Kidney (tissue), 13 donors: ENCODE measurements at regions not wholly inside any gene's neighbourhood (a gene's known extent, or its start where the extent isn't known, plus 50 kb on each side); places are given as distances from the start of the nearest gene placed in this dataset.

Source experiments
- DNase-seq, 5 donors: peaks; one replicate each; pipeline ENCODE4 v3.0.0-alpha.2; 2013 to 2020
- FAIRE-seq: peaks from 2 replicates; lab custom pipeline; 2012; peaks lifted over from hg19 to GRCh38; lab: Jason Lieb, UNC
- H3K27ac ChIP-seq, 2 donors: one replicate each; pipeline ENCODE4 v1.7.0; 2013; ENCODE audit warnings: low read depth in 2 of 2, low read length in 2 of 2, inconsistent platforms in 1 of 2
- H3K27me3 ChIP-seq: one replicate; pipeline ENCODE4 v1.7.1; 2013; ENCODE audit warnings: low read length, inconsistent platforms; ENCODE audit not compliant: control insufficient read depth, insufficient read depth
- H3K36me3 ChIP-seq, 3 donors: one replicate each; pipeline versions ENCODE4 v1.7.0 to v1.7.1; 2013; ENCODE audit warnings: low read length in 3 of 3, control low read depth in 1 of 3, inconsistent platforms in 1 of 3; ENCODE audit not compliant: insufficient read depth in 3 of 3, control insufficient read depth in 2 of 3
- H3K4me1 ChIP-seq, 3 donors: one replicate each; pipeline versions ENCODE4 v1.7.0 to v1.7.1; 2013; ENCODE audit warnings: low read length in 3 of 3, inconsistent platforms in 1 of 3, low read depth in 1 of 3; ENCODE audit not compliant: control insufficient read depth in 2 of 3, insufficient read depth in 2 of 3
- H3K4me3 ChIP-seq, 3 donors: one replicate each; pipeline versions ENCODE4 v1.7.0 to v1.8.1; 2013; ENCODE audit warnings: low read length in 3 of 3, control low read depth in 1 of 3, inconsistent platforms in 1 of 3
- H3K9ac ChIP-seq, 3 donors: one replicate each; pipeline versions ENCODE4 v1.7.0 to v1.7.1; 2013; ENCODE audit warnings: low read length in 3 of 3, control low read depth in 1 of 3, inconsistent platforms in 1 of 3
- H3K9me3 ChIP-seq, 3 donors: one replicate each; pipeline versions ENCODE4 v1.7.0 to v1.7.1; 2013; ENCODE audit warnings: low read length in 3 of 3, control low read depth in 1 of 3, inconsistent platforms in 1 of 3; ENCODE audit not compliant: control insufficient read depth in 2 of 3, insufficient read depth in 1 of 3
- CTCF ChIP-seq: IDR thresholded peaks from 3 replicates; pipeline ENCODE4 v1.5.1; 2012; ENCODE audit warnings: mild to moderate bottlenecking, moderate library complexity, borderline replicate concordance; ENCODE audit not compliant: insufficient read depth; ENCODE audit errors: extremely low read depth
- intact Hi-C: fragments of 100-400 bp; cut with DNase I; formaldehyde crosslinking; loops from one replicate; pipeline ENCODE4 v1.11.1; 2022
- donor health status: control.
- donor health status: control.
- donor health status: control.
- donor health status: control.
- donor health status: control.
- donor health status: DM: yes; HTN: yes; CAD: no.
- donor health status: Normal renal cell carcinoma (clear cell type).

GRCh38 chr22:22045571-22046335 lies 63.2 kb upstream of the TOP3B start:
- Histone ChIP-seq H3K36me3 (no peaks in the 10 kb centered on the region), H3K27ac (no peak overlapping the region), H3K4me3 (no peak overlapping the region), H3K4me1 (no peaks in the 10 kb centered on the region), H3K27me3 (no peaks in the 10 kb centered on the region), H3K9me3 (no peaks in the 10 kb centered on the region), H3K9ac (no peak overlapping the region)
- DNase-seq (no peak), FAIRE-seq (no peak)
- intact Hi-C loops, result no loop called here
- no peak for TF ChIP-seq CTCF

DNA sequence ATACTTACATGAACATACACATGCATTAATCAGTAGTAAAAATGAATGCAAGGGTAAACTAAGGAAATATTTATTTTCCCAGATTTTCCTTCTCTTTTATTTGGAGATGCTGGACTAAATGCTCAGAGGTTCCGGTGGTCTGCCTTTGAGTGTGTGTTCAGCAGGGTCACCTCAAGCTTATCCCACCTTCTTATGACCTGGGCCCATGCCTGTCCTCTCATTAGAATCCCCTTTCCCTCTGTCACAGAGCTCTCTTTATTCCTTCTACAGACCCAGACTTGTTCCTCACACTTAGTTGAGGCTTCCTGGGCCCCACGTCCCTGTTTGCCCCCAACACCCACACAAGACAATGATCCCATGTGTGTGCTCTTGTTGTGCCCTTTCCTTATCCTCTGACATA lies 61.6 kb upstream of the TOP3B start:
- no peaks in the 10 kb centered on the region for H3K9me3 ChIP-seq
- no peak for TF ChIP-seq CTCF
- H3K27ac ChIP-seq, result no peak overlapping the region
- FAIRE-seq (no peak), DNase-seq (no peak)
- H3K36me3 ChIP-seq, result no peaks in the 10 kb centered on the region
- H3K4me3 ChIP-seq, result no peak overlapping the region
- H3K4me1 ChIP-seq, result no peaks in the 10 kb centered on the region
- intact Hi-C loops, result no loop called here
- H3K27me3 ChIP-seq, result no peaks in the 10 kb centered on the region
- no peak overlapping the region for H3K9ac ChIP-seq

GRCh38 chr22:22043296-22044078 lies 60.9 kb upstream of the TOP3B start:
- H3K36me3 ChIP-seq, result no peaks in the 10 kb centered on the region
- no peaks in the 10 kb centered on the region for H3K27me3 ChIP-seq
- H3K9me3 ChIP-seq, result no peaks in the 10 kb centered on the region
- intact Hi-C loops, result no loop called here
- no peak overlapping the region for H3K27ac ChIP-seq
- no peak for DNase-seq
- no peaks in the 10 kb centered on the region for H3K4me1 ChIP-seq
- no peak for FAIRE-seq
- no peak for TF ChIP-seq CTCF
- no peak overlapping the region for H3K9ac ChIP-seq
- no peak overlapping the region for H3K4me3 ChIP-seq
